Hematopoietic multipotent progenitor cell treated with erythropoietin and hydrocortisone succinate and interleukin-3 and kit ligand, for 6 days (in vitro differentiated cells): ENCODE measurements at regions not wholly inside any gene's neighbourhood (a gene's known extent, or its start where the extent isn't known, plus 50 kb on each side); places are given as distances from the start of the nearest gene placed in this dataset.
"Not testable (repeated sequence)": the region's sequence is repeated elsewhere in the genome, so short reads cannot be mapped to it uniquely, and the experiment has no call there.

Experiments used
- DNase-seq: peaks from one replicate; pipeline ENCODE4 v3.0.0-alpha.2; 2015

GRCh38 chr13:101003566-101003965 lies 329.0 kb upstream of the TMTC4 start:
- DNase-seq: no peak

GRCh38 chr13:100989392-100989791 lies 314.8 kb upstream of the TMTC4 start:
- no peak for DNase-seq

- no peak for DNase-seq
Observed at GRCh38 chr13:100988921-100989320, 314.3 kb upstream of the TMTC4 start.

GRCh38 chr13:100987948-100988347 lies 313.4 kb upstream of the TMTC4 start:
- no peak for DNase-seq

GRCh38 chr13:100986571-100986970 lies 312.0 kb upstream of the TMTC4 start:
- no peak for DNase-seq

GRCh38 chr13:100984085-100984705 lies 309.6 kb upstream of the TMTC4 start:
- no peak for DNase-seq

GRCh38 chr13:100983111-100983510 lies 308.5 kb upstream of the TMTC4 start:
- DNase-seq: no peak

- DNase-seq: no peak
Observed at GRCh38 chr13:100980171-100980570, 305.6 kb upstream of the TMTC4 start.

GRCh38 chr13:100977841-100978240 lies 303.2 kb upstream of the TMTC4 start:
- DNase-seq: no peak

GRCh38 chr13:100976993-100977392 lies 302.4 kb upstream of the TMTC4 start:
- no peak for DNase-seq

- not testable (repeated sequence) for DNase-seq
Observed at GRCh38 chr13:100975666-100976065, 301.1 kb upstream of the TMTC4 start.

- no peak for DNase-seq
Observed at GRCh38 chr13:100962585-100962984, 288.0 kb upstream of the TMTC4 start.

- DNase-seq: no peak
Observed at GRCh38 chr13:100961186-100961585, 286.6 kb upstream of the TMTC4 start.

GRCh38 chr13:100958831-100959230 lies 284.2 kb upstream of the TMTC4 start:
- DNase-seq: no peak

GRCh38 chr13:100957741-100958140 lies 283.1 kb upstream of the TMTC4 start:
- DNase-seq: no peak

- DNase-seq: no peak
Observed at GRCh38 chr13:100954430-100955305, 280.1 kb upstream of the TMTC4 start.

GRCh38 chr13:100951016-100951415 lies 276.4 kb upstream of the TMTC4 start:
- no peak for DNase-seq

GRCh38 chr13:100948937-100949336 lies 274.3 kb upstream of the TMTC4 start:
- not testable (repeated sequence) for DNase-seq

GRCh38 chr13:100946588-100946987 lies 272.0 kb upstream of the TMTC4 start:
- no peak for DNase-seq

GRCh38 chr13:100944791-100945345 lies 270.3 kb upstream of the TMTC4 start:
- DNase-seq: no peak

GRCh38 chr13:100942742-100943141 lies 268.1 kb upstream of the TMTC4 start:
- DNase-seq: no peak

GRCh38 chr13:100941377-100942368 lies 267.1 kb upstream of the TMTC4 start:
- no peak for DNase-seq

- no peak for DNase-seq
Observed at GRCh38 chr13:100940658-100941057, 266.1 kb upstream of the TMTC4 start.
